Endothelial cell of umbilical vein (primary cell): ENCODE measurements at regions not wholly inside any gene's neighbourhood (a gene's known extent, or its start where the extent isn't known, plus 50 kb on each side); places are given as distances from the start of the nearest gene placed in this dataset.

Experiments
- BruUV-seq: library from RNA; stranded (reverse); fragments of 400-500 nt; replicated peaks from 2 replicates; lab custom pipeline; 2021; lab: Mats Ljungman, UMichigan
- CTCF ChIA-PET: fragments of 300-600, 350-600 bp; sonication (Branson Sonifier 250); formaldehyde crosslinking; loops from one replicate; lab custom pipeline; 2021; ENCODE audit warnings: antibody characterized with exemption, inconsistent platforms; lab: Charles Lee
- POLR2A ChIA-PET: fragments of 300-600, 350-600 bp; sonication (Branson Sonifier 250); formaldehyde crosslinking; loops from one replicate; lab custom pipeline; 2021; ENCODE audit warnings: antibody characterized with exemption, inconsistent platforms; lab: Charles Lee
- DNase-seq: peaks from one replicate; pipeline ENCODE4 v3.0.0-alpha.2; 2011; ENCODE audit warnings: low read depth, low spot score
- FAIRE-seq: peaks from 2 replicates; lab custom pipeline; 2011; peaks lifted over from hg19 to GRCh38; lab: Jason Lieb, UNC
- H2AFZ ChIP-seq: 2 replicates; pipeline ENCODE4 v1.6.0; 2012; ENCODE audit warnings: low read depth, low read length, control low read depth, inconsistent platforms
- H3K27ac ChIP-seq: 2 replicates; pipeline ENCODE4 v1.5.1; 2011; ENCODE audit warnings: low read depth, mild to moderate bottlenecking, control low read depth, low read length, moderate library complexity; ENCODE audit not compliant: insufficient read depth
- H3K27me3 ChIP-seq, 2 experiments: 2 replicates each; pipeline versions ENCODE4 v1.6.0 to v1.6.1; 2011; ENCODE audit warnings: low read length in 2 of 2, mixed read lengths in 1 of 2; ENCODE audit not compliant: control insufficient read depth in 2 of 2, insufficient read depth in 2 of 2
- H3K36me3 ChIP-seq, 2 experiments: 2 replicates in 1 of 2; 3 replicates in 1 of 2; pipeline ENCODE4 v1.5.1; 2011; ENCODE audit warnings: low read length in 2 of 2, mild to moderate bottlenecking in 1 of 2, moderate library complexity in 1 of 2; ENCODE audit not compliant: control insufficient read depth in 2 of 2, insufficient read depth in 2 of 2; ENCODE audit errors: extremely low read depth in 1 of 2
- H3K4me1 ChIP-seq: 3 replicates; pipeline ENCODE4 v1.5.1; 2011; ENCODE audit warnings: mild to moderate bottlenecking, low read length; ENCODE audit not compliant: control insufficient read depth, insufficient read depth; ENCODE audit errors: extremely low read depth
- H3K4me2 ChIP-seq: 2 replicates; pipeline ENCODE4 v1.6.1; 2011; ENCODE audit warnings: low read length, control low read depth, mixed read lengths; ENCODE audit not compliant: insufficient read depth
- H3K4me3 ChIP-seq, 3 experiments: fragments of 200-600 bp in 1 of 3; sonication (generic), shearing (Covaris generic) in 1 of 3; replicated peaks in 1 of 3; 2 replicates each; pipeline ENCODE4 v1.5.1; 2011 to 2016; ENCODE audit warnings: control low read depth in 3 of 3, low read length in 3 of 3, mild to moderate bottlenecking in 2 of 3, inconsistent platforms in 1 of 3, low read depth in 1 of 3, moderate library complexity in 1 of 3; ENCODE audit not compliant: insufficient read depth in 1 of 3
- H3K79me2 ChIP-seq: 2 replicates; pipeline ENCODE4 v1.6.0; 2012; ENCODE audit warnings: low read length, inconsistent platforms; ENCODE audit not compliant: control insufficient read depth, insufficient read depth
- H3K9ac ChIP-seq: replicated peaks from 2 replicates; pipeline ENCODE3; 2011; ENCODE audit warnings: low read length, control low read depth; ENCODE audit not compliant: insufficient read depth; ENCODE audit errors: extremely low read depth
- H3K9me1 ChIP-seq: replicated peaks from 3 replicates; pipeline ENCODE4 v1.6.0; 2011; ENCODE audit warnings: mild to moderate bottlenecking, low read length; ENCODE audit not compliant: control insufficient read depth, insufficient read depth; ENCODE audit errors: extremely low read depth
- H3K9me3 ChIP-seq: replicated peaks from 2 replicates; pipeline ENCODE4 v1.5.1; 2012; ENCODE audit warnings: low read length, inconsistent platforms; ENCODE audit not compliant: control insufficient read depth, insufficient read depth
- H4K20me1 ChIP-seq: replicated peaks from 2 replicates; pipeline ENCODE3; 2011; ENCODE audit warnings: mild to moderate bottlenecking, low read length; ENCODE audit not compliant: control insufficient read depth, insufficient read depth; ENCODE audit errors: extremely low read depth
- EZH2 ChIP-seq: IDR thresholded peaks from 2 replicates; pipeline ENCODE4 v1.6.1; 2012; ENCODE audit warnings: borderline replicate concordance, low read depth, mild to moderate bottlenecking, moderate library complexity, low read length, inconsistent platforms; ENCODE audit not compliant: severe bottlenecking
- FOS ChIP-seq: IDR thresholded peaks from 2 replicates; pipeline ENCODE4 v1.6.1; 2011; ENCODE audit warnings: mild to moderate bottlenecking, low read length, moderate library complexity, borderline replicate concordance; ENCODE audit not compliant: insufficient read depth
- GATA2 ChIP-seq: IDR thresholded peaks from 2 replicates; pipeline ENCODE4 v1.7.0; 2011; ENCODE audit warnings: low read depth, mild to moderate bottlenecking, moderate library complexity, mixed read lengths, low read length; ENCODE audit not compliant: insufficient read length, insufficient read depth
- JUN ChIP-seq: IDR thresholded peaks from 2 replicates; pipeline ENCODE4 v1.6.1; 2011; ENCODE audit warnings: borderline replicate concordance, low read depth; ENCODE audit not compliant: insufficient read length, insufficient read depth
- MYC ChIP-seq: IDR thresholded peaks from one replicate; pipeline ENCODE4 v1.6.1; 2011; ENCODE audit warnings: mild to moderate bottlenecking, low read depth, low read length
- POLR2A ChIP-seq: IDR thresholded peaks from 2 replicates; pipeline ENCODE4 v1.6.1; 2012; ENCODE audit warnings: low read depth, mild to moderate bottlenecking, control low read depth, low read length
- POLR2AphosphoS5 ChIP-seq: IDR thresholded peaks from 2 replicates; pipeline ENCODE4 v1.6.1; 2012; ENCODE audit warnings: low read depth, mild to moderate bottlenecking, control low read depth, low read length, moderate library complexity; ENCODE audit not compliant: insufficient read depth
- dilution Hi-C: fragments of 300-500 bp; cut with MboI; formaldehyde crosslinking; loops from one replicate; pipeline ENCODE4 v1.15.0; 2019; ENCODE audit warnings: low sequenced_read_pairs; ENCODE audit not compliant: extremely low pct_ligation_motif_present
- intact Hi-C: fragments of 100-400 bp; cut with micrococcal nuclease; formaldehyde crosslinking; loops from one replicate; pipeline ENCODE4 v1.10.0; 2022
- TF ChIP-seq, protein P1 (sequence below): IDR thresholded peaks from 2 replicates; pipeline ENCODE4 v1.6.1; 2011; ENCODE audit not compliant: insufficient read depth, insufficient read length
- TF ChIP-seq, protein P2 (sequence below), 2 donors: IDR thresholded peaks; 1 replicate in 1 of 2; 2 replicates in 1 of 2; pipeline ENCODE4 v1.5.1; 2011; ENCODE audit warnings: low read length in 2 of 2, mild to moderate bottlenecking in 2 of 2, moderate library complexity in 2 of 2, control low read depth in 1 of 2, inconsistent platforms in 1 of 2, low read depth in 1 of 2; ENCODE audit not compliant: insufficient read depth in 1 of 2; ENCODE audit errors: extremely low read depth in 1 of 2

DNA sequence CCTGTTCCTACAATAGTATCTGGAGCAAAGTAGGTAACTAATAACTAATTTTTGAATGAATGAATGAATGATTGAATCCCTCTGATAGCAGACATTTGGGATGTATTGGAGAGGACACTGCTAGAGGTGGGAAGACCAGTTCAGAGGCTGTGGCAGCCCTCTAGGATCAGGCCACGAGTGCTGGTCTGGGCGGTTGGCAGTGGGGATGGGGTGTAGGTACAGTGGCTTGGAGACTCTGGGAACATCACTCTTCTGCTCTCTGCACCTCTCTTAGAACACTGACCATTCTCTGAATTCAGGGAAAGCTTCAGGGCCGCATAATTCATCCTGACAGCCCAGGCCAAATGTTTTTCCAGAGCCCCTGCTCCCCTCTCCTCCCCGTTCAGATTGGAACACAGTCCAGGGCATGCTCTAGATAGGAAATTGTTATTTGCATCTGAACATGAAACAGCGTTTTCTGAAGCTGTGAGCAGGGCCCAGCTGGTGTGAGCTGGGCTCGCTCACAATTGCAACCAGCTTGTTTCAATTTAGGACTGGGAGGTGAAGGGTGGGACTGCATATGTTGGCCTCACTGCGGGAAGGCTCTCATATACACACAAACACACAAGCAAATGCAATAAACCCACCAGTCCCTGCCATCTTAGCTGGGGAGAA is 253.1 kb upstream of the USP24 start:
- Histone ChIP-seq H3K9me1 (no peaks in the 10 kb centered on the region), H3K79me2 (no peaks in the 10 kb centered on the region), H4K20me1 (no peaks in the 10 kb centered on the region), H3K4me2 (no peak overlapping the region), H3K4me1 (peaks cover 3% of the 10 kb centered on the region), H2AFZ (no peak overlapping the region), H3K27ac (no peak overlapping the region), H3K36me3 (no peaks in the 10 kb centered on the region), H3K9me3 (no peaks in the 10 kb centered on the region), H3K4me3 (no peak overlapping the region), H3K9ac (no peak overlapping the region), H3K27me3 (no peaks in the 10 kb centered on the region)
- FAIRE-seq (no peak), DNase-seq (no peak)
- ChIA-PET CTCF (interaction anchor here (1.4 to 2.7 kb wide), 2 partner anchors 11 to 92 kb away, joined by 5 to 14 read pairs; no protein-coding TSS in a partner anchor), POLR2A (no interaction called here)
- BruUV-seq: no TSS peak
- intact Hi-C loops: no loop called here
- dilution Hi-C loops: no loop called here
- TF ChIP-seq, protein P1, sequence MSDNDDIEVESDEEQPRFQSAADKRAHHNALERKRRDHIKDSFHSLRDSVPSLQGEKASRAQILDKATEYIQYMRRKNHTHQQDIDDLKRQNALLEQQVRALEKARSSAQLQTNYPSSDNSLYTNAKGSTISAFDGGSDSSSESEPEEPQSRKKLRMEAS: no peak
- TF ChIP-seq, protein P2, sequence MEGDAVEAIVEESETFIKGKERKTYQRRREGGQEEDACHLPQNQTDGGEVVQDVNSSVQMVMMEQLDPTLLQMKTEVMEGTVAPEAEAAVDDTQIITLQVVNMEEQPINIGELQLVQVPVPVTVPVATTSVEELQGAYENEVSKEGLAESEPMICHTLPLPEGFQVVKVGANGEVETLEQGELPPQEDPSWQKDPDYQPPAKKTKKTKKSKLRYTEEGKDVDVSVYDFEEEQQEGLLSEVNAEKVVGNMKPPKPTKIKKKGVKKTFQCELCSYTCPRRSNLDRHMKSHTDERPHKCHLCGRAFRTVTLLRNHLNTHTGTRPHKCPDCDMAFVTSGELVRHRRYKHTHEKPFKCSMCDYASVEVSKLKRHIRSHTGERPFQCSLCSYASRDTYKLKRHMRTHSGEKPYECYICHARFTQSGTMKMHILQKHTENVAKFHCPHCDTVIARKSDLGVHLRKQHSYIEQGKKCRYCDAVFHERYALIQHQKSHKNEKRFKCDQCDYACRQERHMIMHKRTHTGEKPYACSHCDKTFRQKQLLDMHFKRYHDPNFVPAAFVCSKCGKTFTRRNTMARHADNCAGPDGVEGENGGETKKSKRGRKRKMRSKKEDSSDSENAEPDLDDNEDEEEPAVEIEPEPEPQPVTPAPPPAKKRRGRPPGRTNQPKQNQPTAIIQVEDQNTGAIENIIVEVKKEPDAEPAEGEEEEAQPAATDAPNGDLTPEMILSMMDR (IDR thresholded peaks at IDR 0.05; ENCODE audit: extremely low read depth in 1 of 2, insufficient read depth in 1 of 2, low read depth in 1 of 2, low read length in 2 of 2): no peak
- no peak for TF ChIP-seq POLR2AphosphoS5
- no peak for TF ChIP-seq MYC
- no peak for TF ChIP-seq GATA2
- TF ChIP-seq FOS: no peak
- no peak for TF ChIP-seq POLR2A
- no peak for TF ChIP-seq JUN
- no peak for TF ChIP-seq EZH2
